ENCODE measurements at regions not wholly inside any gene's neighbourhood (a gene's known extent, or its start where the extent isn't known, plus 50 kb on each side); places are given as distances from the start of the nearest gene placed in this dataset.

- in situ Hi-C loops (cut with MboI) = no loop called here
- no TSS peak for BruUV-seq (replicated peaks)
- no peaks in the 10 kb centered on the region for H3K9me1 ChIP-seq (ENCODE audit: control insufficient read depth, insufficient read depth, low read length)
- FAIRE-seq (no peak), ATAC-seq (no peak), DNase-seq (ENCODE audit: extremely low read depth in 1 of 4, low spot score in 3 of 4) (no peak)
- ChIA-PET POLR2A (interaction anchor here (0.6 kb wide), 1 partner anchor 416 kb away, joined by 3 read pairs; no protein-coding TSS in a partner anchor), CTCF (ENCODE audit: low intra/inter-chr PET ratio) (no interaction called here)
- no peak overlapping the region for H3K27ac ChIP-seq (ENCODE audit: extremely low read depth, low read depth, low read length)
- no peak overlapping the region for H3K4me2 ChIP-seq (ENCODE audit: insufficient read depth, low read length)
- no peaks in the 10 kb centered on the region for H3K79me2 ChIP-seq (ENCODE audit: control insufficient read depth, insufficient read depth, low read length)
- H4K20me1 ChIP-seq (replicated peaks; ENCODE audit: control insufficient read depth, insufficient read depth, low read length) = no peaks in the 10 kb centered on the region
- intact Hi-C loops (cut with micrococcal nuclease) = no loop called here
- WGBS (ENCODE audit: insufficient coverage, low coverage, missing lambda C conversion rate) = 0% methylated on average over 4 of the region's 4 CpGs
- H3K27me3 ChIP-seq (ENCODE audit: control insufficient read depth in 2 of 2, insufficient read depth in 2 of 2, low read length in 2 of 2) = no peaks in the 10 kb centered on the region
- no peaks in the 10 kb centered on the region for H3K4me1 ChIP-seq (replicated peaks in 1 of 2; ENCODE audit: control insufficient read depth in 2 of 2, insufficient read depth in 2 of 2, low read length in 2 of 2)
- H3K9me3 ChIP-seq (replicated peaks; ENCODE audit: control insufficient read depth, insufficient read depth, low read depth, low read length) = no peaks in the 10 kb centered on the region; the same call in 1 of the 2 replicates
- no peak overlapping the region for H3K9ac ChIP-seq (ENCODE audit: insufficient read depth in 1 of 2, low read depth in 2 of 2, low read length in 2 of 2)
- no peaks in the 10 kb centered on the region for H3K36me3 ChIP-seq (ENCODE audit: control insufficient read depth, insufficient read depth, low read length)
- H3K4me3 ChIP-seq = no peak overlapping the region
- no peak overlapping the region for H2AFZ ChIP-seq (ENCODE audit: low read depth, low read length)
- TF ChIP-seq KLF16 (IDR thresholded peaks at IDR 0.05) = no peak
- no peak for TF ChIP-seq CTCFL (IDR thresholded peaks at IDR 0.05; ENCODE audit: borderline replicate concordance, insufficient read depth, low read depth, low read length, poor library complexity, severe bottlenecking)
- TF ChIP-seq ZNF780A (CRISPR knock-in tag; IDR thresholded peaks at IDR 0.05) = no peak
- TF ChIP-seq MTA1 (IDR thresholded peaks at IDR 0.05; ENCODE audit: borderline replicate concordance) = no peak
- no peak for TF ChIP-seq ZNF212 (CRISPR knock-in tag; IDR thresholded peaks at IDR 0.05)
- no peak for TF ChIP-seq PHTF2 (CRISPR knock-in tag; IDR thresholded peaks at IDR 0.05)
- no peak for TF ChIP-seq EP400 (IDR thresholded peaks at IDR 0.05)
- no peak for TF ChIP-seq ZBED1 (IDR thresholded peaks at IDR 0.05)
- TF ChIP-seq CHD1 (IDR thresholded peaks at IDR 0.05; ENCODE audit: low read length) = no peak
- TF ChIP-seq, protein P1, sequence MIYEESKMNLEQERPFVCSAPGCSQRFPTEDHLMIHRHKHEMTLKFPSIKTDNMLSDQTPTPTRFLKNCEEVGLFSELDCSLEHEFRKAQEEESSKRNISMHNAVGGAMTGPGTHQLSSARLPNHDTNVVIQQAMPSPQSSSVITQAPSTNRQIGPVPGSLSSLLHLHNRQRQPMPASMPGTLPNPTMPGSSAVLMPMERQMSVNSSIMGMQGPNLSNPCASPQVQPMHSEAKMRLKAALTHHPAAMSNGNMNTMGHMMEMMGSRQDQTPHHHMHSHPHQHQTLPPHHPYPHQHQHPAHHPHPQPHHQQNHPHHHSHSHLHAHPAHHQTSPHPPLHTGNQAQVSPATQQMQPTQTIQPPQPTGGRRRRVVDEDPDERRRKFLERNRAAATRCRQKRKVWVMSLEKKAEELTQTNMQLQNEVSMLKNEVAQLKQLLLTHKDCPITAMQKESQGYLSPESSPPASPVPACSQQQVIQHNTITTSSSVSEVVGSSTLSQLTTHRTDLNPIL (CRISPR knock-in tag; IDR thresholded peaks at IDR 0.05) = no peak
- no peak for TF ChIP-seq HNRNPLL (IDR thresholded peaks at IDR 0.05; ENCODE audit: low read depth, low read length, poor library complexity, severe bottlenecking)
- TF ChIP-seq, protein P2, sequence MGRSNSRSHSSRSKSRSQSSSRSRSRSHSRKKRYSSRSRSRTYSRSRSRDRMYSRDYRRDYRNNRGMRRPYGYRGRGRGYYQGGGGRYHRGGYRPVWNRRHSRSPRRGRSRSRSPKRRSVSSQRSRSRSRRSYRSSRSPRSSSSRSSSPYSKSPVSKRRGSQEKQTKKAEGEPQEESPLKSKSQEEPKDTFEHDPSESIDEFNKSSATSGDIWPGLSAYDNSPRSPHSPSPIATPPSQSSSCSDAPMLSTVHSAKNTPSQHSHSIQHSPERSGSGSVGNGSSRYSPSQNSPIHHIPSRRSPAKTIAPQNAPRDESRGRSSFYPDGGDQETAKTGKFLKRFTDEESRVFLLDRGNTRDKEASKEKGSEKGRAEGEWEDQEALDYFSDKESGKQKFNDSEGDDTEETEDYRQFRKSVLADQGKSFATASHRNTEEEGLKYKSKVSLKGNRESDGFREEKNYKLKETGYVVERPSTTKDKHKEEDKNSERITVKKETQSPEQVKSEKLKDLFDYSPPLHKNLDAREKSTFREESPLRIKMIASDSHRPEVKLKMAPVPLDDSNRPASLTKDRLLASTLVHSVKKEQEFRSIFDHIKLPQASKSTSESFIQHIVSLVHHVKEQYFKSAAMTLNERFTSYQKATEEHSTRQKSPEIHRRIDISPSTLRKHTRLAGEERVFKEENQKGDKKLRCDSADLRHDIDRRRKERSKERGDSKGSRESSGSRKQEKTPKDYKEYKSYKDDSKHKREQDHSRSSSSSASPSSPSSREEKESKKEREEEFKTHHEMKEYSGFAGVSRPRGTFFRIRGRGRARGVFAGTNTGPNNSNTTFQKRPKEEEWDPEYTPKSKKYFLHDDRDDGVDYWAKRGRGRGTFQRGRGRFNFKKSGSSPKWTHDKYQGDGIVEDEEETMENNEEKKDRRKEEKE (IDR thresholded peaks at IDR 0.05; ENCODE audit: borderline replicate concordance in 1 of 2, control insufficient read depth in 1 of 2, low read depth in 2 of 2, low read length in 1 of 2) = no peak
Observed at GRCh38 chr15:52975941-52976449, 185.9 kb upstream of the ONECUT1 start.
